ENCODE measurements at regions not wholly inside any gene's neighbourhood (a gene's known extent, or its start where the extent isn't known, plus 50 kb on each side); places are given as distances from the start of the nearest gene placed in this dataset.

GRCh38 chr13:83709426-83710132, 172.7 kb downstream of the SLITRK1 start:
- CTCF ChIA-PET: no interaction called here
- H3K27me3 ChIP-seq (replicated peaks in 1 of 4; ENCODE audit: control extremely low read depth in 1 of 4, control insufficient read depth in 3 of 4, insufficient read depth in 4 of 4, low read length in 3 of 4): no peaks in the 10 kb centered on the region
- no peak for ATAC-seq (ENCODE audit: low read depth)
- H3K9ac ChIP-seq (ENCODE audit: low read length): no peak overlapping the region
- TF ChIP-seq CTCF (IDR thresholded peaks at IDR 0.05) (no peak), EZH2 (IDR thresholded peaks at IDR 0.05; ENCODE audit: borderline replicate concordance, insufficient read depth, low read depth, low read length, poor library complexity, severe bottlenecking) (no peak)
- H2AFZ ChIP-seq (ENCODE audit: insufficient read depth, low read depth, low read length, poor library complexity, severe bottlenecking): no peak overlapping the region
- no peak overlapping the region for H3K4me3 ChIP-seq (ENCODE audit: control extremely low read depth in 1 of 5, extremely low read depth in 1 of 5, insufficient read depth in 1 of 5, low read depth in 2 of 5, low read length in 4 of 5)
- H3K4me3 Mint-ChIP-seq: no peak overlapping the region
- no peaks in the 10 kb centered on the region for H3K4me1 ChIP-seq (ENCODE audit: control insufficient read depth in 2 of 2, insufficient read depth in 2 of 2, low read length in 2 of 2)
- H3K9me3 ChIP-seq (ENCODE audit: control extremely low read depth in 1 of 3, control insufficient read depth in 2 of 3, insufficient read depth in 1 of 3, low read length in 2 of 3): no peaks in the 10 kb centered on the region
- H3K4me1 Mint-ChIP-seq: no peaks in the 10 kb centered on the region
- intact Hi-C loops (cut with micrococcal nuclease): no loop called here
- H3K9me3 Mint-ChIP-seq (ENCODE audit: insufficient read depth): peaks cover 5% of the 10 kb centered on the region
- WGBS (ENCODE audit: insufficient coverage): 100% methylated on average over 1 of the region's 1 CpG
- no peak overlapping the region for H3K27ac Mint-ChIP-seq
- no peaks in the 10 kb centered on the region for H3K36me3 ChIP-seq (replicated peaks in 1 of 2; ENCODE audit: control extremely low read depth in 1 of 2, control insufficient read depth in 1 of 2, extremely low read depth in 1 of 2, insufficient read depth in 2 of 2, low read length in 1 of 2)
- H3K27ac ChIP-seq (ENCODE audit: low read length in 2 of 2): no peak overlapping the region
- POLR2A ChIA-PET: no interaction called here
- no peaks in the 10 kb centered on the region for H3K79me2 ChIP-seq (ENCODE audit: control insufficient read depth, insufficient read depth, low read length)
- H3K4me2 ChIP-seq (replicated peaks; ENCODE audit: low read depth, low read length, poor library complexity, severe bottlenecking): no peak overlapping the region
- no peak for DNase-seq
- H3K27me3 Mint-ChIP-seq: no peaks in the 10 kb centered on the region
- no peaks in the 10 kb centered on the region for H4K20me1 ChIP-seq (ENCODE audit: control insufficient read depth, insufficient read depth, low read length, poor library complexity, severe bottlenecking)

- H3K4me1 ChIP-seq (ENCODE audit: control insufficient read depth in 2 of 2, insufficient read depth in 2 of 2, low read length in 2 of 2): no peaks in the 10 kb centered on the region
- no peaks in the 10 kb centered on the region for H3K36me3 ChIP-seq (replicated peaks in 1 of 2; ENCODE audit: control extremely low read depth in 1 of 2, control insufficient read depth in 1 of 2, extremely low read depth in 1 of 2, insufficient read depth in 2 of 2, low read length in 1 of 2)
- no peaks in the 10 kb centered on the region for H3K27me3 ChIP-seq (replicated peaks in 1 of 4; ENCODE audit: control extremely low read depth in 1 of 4, control insufficient read depth in 3 of 4, insufficient read depth in 4 of 4, low read length in 3 of 4)
- no peak overlapping the region for H3K27ac Mint-ChIP-seq
- no peak overlapping the region for H2AFZ ChIP-seq (ENCODE audit: insufficient read depth, low read depth, low read length, poor library complexity, severe bottlenecking)
- ATAC-seq (ENCODE audit: low read depth) (no peak), DNase-seq (no peak)
- H3K4me3 ChIP-seq (ENCODE audit: control extremely low read depth in 1 of 5, extremely low read depth in 1 of 5, insufficient read depth in 1 of 5, low read depth in 2 of 5, low read length in 4 of 5): no peak overlapping the region
- TF ChIP-seq EZH2 (IDR thresholded peaks at IDR 0.05; ENCODE audit: borderline replicate concordance, insufficient read depth, low read depth, low read length, poor library complexity, severe bottlenecking): no peak
- H4K20me1 ChIP-seq (ENCODE audit: control insufficient read depth, insufficient read depth, low read length, poor library complexity, severe bottlenecking): no peaks in the 10 kb centered on the region
- H3K9me3 ChIP-seq (ENCODE audit: control extremely low read depth in 1 of 3, control insufficient read depth in 2 of 3, insufficient read depth in 1 of 3, low read length in 2 of 3): peaks cover 0 to 2% (median 0%) of the 10 kb centered on the region in 3 donors
- H3K79me2 ChIP-seq (ENCODE audit: control insufficient read depth, insufficient read depth, low read length): no peaks in the 10 kb centered on the region
- H3K4me1 Mint-ChIP-seq: no peaks in the 10 kb centered on the region
- H3K4me2 ChIP-seq (replicated peaks; ENCODE audit: low read depth, low read length, poor library complexity, severe bottlenecking): no peak overlapping the region
- ChIA-PET CTCF (no interaction called here), POLR2A (no interaction called here)
- intact Hi-C loops (cut with micrococcal nuclease): no loop called here
- H3K27me3 Mint-ChIP-seq: no peaks in the 10 kb centered on the region
- no peak overlapping the region for H3K27ac ChIP-seq (ENCODE audit: low read length in 2 of 2)
- no CpG with 5 or more reads among the region's 1 CpG for WGBS (ENCODE audit: insufficient coverage)
- H3K9me3 Mint-ChIP-seq (ENCODE audit: insufficient read depth): peaks cover 2% of the 10 kb centered on the region
- H3K9ac ChIP-seq (ENCODE audit: low read length): no peak overlapping the region
- no peak overlapping the region for H3K4me3 Mint-ChIP-seq
Observed at GRCh38 chr13:83702021-83702420, 180.3 kb downstream of the SLITRK1 start.
